Osteoblast (primary cell): ENCODE measurements at regions not wholly inside any gene's neighbourhood (a gene's known extent, or its start where the extent isn't known, plus 50 kb on each side); places are given as distances from the start of the nearest gene placed in this dataset.

Experiments used
- DNase-seq: peaks from one replicate; pipeline ENCODE4 v3.0.0; 2011; ENCODE audit warnings: low spot score, mixed read lengths; ENCODE audit not compliant: insufficient read length; ENCODE audit errors: missing footprints
- H2AFZ ChIP-seq: 2 replicates; pipeline ENCODE4 v1.6.0; 2011; ENCODE audit warnings: mild to moderate bottlenecking, low read length
- H3K27ac ChIP-seq: 2 replicates; pipeline ENCODE4 v1.5.1; 2011; ENCODE audit warnings: mild to moderate bottlenecking, low read depth, low read length, moderate library complexity
- H3K27me3 ChIP-seq: 2 replicates; pipeline ENCODE4 v1.6.0; 2012; ENCODE audit warnings: mild to moderate bottlenecking, control low read depth, inconsistent platforms, low read length, moderate library complexity; ENCODE audit not compliant: insufficient read depth
- H3K36me3 ChIP-seq: 2 replicates; pipeline ENCODE4 v1.5.1; 2011; ENCODE audit warnings: mild to moderate bottlenecking, low read length, control low read depth, moderate library complexity; ENCODE audit not compliant: insufficient read depth
- H3K4me1 ChIP-seq: 2 replicates; pipeline ENCODE4 v1.5.1; 2011; ENCODE audit warnings: mild to moderate bottlenecking, low read length, control low read depth, moderate library complexity; ENCODE audit not compliant: insufficient read depth
- H3K4me2 ChIP-seq: 2 replicates; pipeline ENCODE4 v1.6.0; 2011; ENCODE audit warnings: mild to moderate bottlenecking, low read length; ENCODE audit not compliant: insufficient read depth
- H3K4me3 ChIP-seq: fragments of 200-600 bp; sonication (generic); 3 replicates; pipeline ENCODE4 v1.5.1; 2012; ENCODE audit warnings: mild to moderate bottlenecking, low read length, inconsistent platforms; ENCODE audit not compliant: insufficient read depth
- H3K79me2 ChIP-seq: 2 replicates; pipeline ENCODE4 v1.6.0; 2012; ENCODE audit warnings: mild to moderate bottlenecking, low read length, control low read depth, inconsistent platforms; ENCODE audit not compliant: insufficient read depth
- H3K9me3 ChIP-seq: 2 replicates; pipeline ENCODE4 v1.5.1; 2011; ENCODE audit warnings: low read depth, low read length, control low read depth
- H4K20me1 ChIP-seq: 2 replicates; pipeline ENCODE4 v1.6.0; 2012; ENCODE audit warnings: mild to moderate bottlenecking, low read length, control low read depth; ENCODE audit not compliant: insufficient read depth
- TF ChIP-seq, protein P1 (sequence below): IDR thresholded peaks from 2 replicates; pipeline ENCODE4 v1.5.1; 2011; ENCODE audit warnings: mild to moderate bottlenecking, low read depth, low read length, moderate library complexity; ENCODE audit errors: extremely low read depth

DNA sequence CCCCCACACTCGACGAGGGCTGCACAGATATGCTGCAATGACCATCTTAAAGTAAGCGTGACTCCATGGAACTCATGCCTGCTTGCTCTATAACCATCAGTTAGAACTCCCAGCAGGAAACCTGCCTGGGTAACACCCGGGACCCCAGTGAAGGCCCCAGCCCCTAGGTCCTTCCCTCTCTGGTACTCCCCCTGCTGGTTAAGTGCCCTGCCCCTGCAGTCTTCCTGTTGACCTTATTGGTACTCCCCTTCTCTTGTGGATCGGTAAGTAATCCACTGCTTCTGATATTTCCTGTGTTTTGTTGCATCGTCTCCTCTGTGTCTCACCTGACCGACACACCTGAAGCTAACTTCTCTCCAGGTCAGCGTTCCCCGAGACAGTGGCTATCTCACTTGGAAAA lies 104.8 kb upstream of the COG2 start:
- H3K4me1 ChIP-seq: peaks cover 3% of the 10 kb centered on the region
- TF ChIP-seq, protein P1, sequence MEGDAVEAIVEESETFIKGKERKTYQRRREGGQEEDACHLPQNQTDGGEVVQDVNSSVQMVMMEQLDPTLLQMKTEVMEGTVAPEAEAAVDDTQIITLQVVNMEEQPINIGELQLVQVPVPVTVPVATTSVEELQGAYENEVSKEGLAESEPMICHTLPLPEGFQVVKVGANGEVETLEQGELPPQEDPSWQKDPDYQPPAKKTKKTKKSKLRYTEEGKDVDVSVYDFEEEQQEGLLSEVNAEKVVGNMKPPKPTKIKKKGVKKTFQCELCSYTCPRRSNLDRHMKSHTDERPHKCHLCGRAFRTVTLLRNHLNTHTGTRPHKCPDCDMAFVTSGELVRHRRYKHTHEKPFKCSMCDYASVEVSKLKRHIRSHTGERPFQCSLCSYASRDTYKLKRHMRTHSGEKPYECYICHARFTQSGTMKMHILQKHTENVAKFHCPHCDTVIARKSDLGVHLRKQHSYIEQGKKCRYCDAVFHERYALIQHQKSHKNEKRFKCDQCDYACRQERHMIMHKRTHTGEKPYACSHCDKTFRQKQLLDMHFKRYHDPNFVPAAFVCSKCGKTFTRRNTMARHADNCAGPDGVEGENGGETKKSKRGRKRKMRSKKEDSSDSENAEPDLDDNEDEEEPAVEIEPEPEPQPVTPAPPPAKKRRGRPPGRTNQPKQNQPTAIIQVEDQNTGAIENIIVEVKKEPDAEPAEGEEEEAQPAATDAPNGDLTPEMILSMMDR: no peak

DNA sequence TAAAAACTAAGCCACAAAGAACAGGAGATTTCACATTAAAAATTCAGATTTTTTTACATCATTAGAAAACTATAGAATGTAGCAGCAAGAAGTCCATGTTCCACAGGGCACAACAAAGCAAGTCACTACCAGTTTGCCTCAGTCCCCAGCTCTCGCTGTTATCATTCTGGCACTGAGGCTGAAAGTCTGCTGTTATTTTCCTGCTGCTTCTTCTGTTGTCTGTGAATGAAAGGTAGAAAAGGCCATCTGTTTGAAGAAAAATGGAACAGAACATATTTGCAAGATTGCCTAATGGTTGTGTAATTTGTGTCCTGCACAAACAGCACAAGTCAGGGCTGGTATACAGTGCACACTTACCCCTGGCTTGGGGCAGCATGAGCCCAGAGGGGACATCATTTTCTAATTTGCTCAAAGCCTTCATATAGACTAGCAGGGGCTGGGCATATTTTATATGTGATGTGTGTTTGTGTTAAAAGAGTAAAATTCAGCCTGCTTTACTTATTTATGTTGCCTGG lies 105.6 kb upstream of the COG2 start:
- Histone ChIP-seq H3K79me2 (no peaks in the 10 kb centered on the region), H3K4me1 (peaks cover 1% of the 10 kb centered on the region), H3K4me2 (no peak overlapping the region), H3K9me3 (no peaks in the 10 kb centered on the region), H3K27ac (no peak overlapping the region), H4K20me1 (no peaks in the 10 kb centered on the region), H3K36me3 (no peaks in the 10 kb centered on the region), H3K4me3 (no peak overlapping the region), H2AFZ (no peak overlapping the region), H3K27me3 (peaks cover 5% of the 10 kb centered on the region)
- no peak for DNase-seq
- TF ChIP-seq, protein P1: no peak

More for the DNA sequence above, 104.8 kb upstream of the COG2 start:
- no peak overlapping the region for H2AFZ ChIP-seq
- no peaks in the 10 kb centered on the region for H3K79me2 ChIP-seq
- H3K27me3 ChIP-seq: peaks cover 5% of the 10 kb centered on the region
- H3K4me2 ChIP-seq: no peak overlapping the region
- no peak overlapping the region for H3K27ac ChIP-seq
- no peak for DNase-seq
- H3K9me3 ChIP-seq: no peaks in the 10 kb centered on the region
- H3K36me3 ChIP-seq: no peaks in the 10 kb centered on the region
- H3K4me3 ChIP-seq: no peak overlapping the region
- H4K20me1 ChIP-seq: no peaks in the 10 kb centered on the region

- Histone ChIP-seq H3K36me3 (no peaks in the 10 kb centered on the region), H3K27ac (no peak overlapping the region), H3K4me1 (no peaks in the 10 kb centered on the region), H3K27me3 (no peaks in the 10 kb centered on the region), H3K9me3 (no peaks in the 10 kb centered on the region), H3K4me3 (no peak overlapping the region), H3K79me2 (no peaks in the 10 kb centered on the region), H2AFZ (no peak overlapping the region), H4K20me1 (no peaks in the 10 kb centered on the region), H3K4me2 (no peak overlapping the region)
- no peak for DNase-seq
- TF ChIP-seq, protein P1: no peak
Measured at GRCh38 chr1:230534224-230534623, 108.1 kb upstream of the COG2 start.

GRCh38 chr1:230531103-230531502 lies 105.0 kb upstream of the PGBD5 start:
- Histone ChIP-seq H2AFZ (no peak overlapping the region), H4K20me1 (no peaks in the 10 kb centered on the region)

More at GRCh38 chr1:230531103-230531502, 105.0 kb upstream of the PGBD5 start:
- Histone ChIP-seq H3K4me2 (no peak overlapping the region), H3K79me2 (no peaks in the 10 kb centered on the region), H3K4me1 (no peaks in the 10 kb centered on the region), H3K27ac (no peak overlapping the region), H3K4me3 (no peak overlapping the region), H3K9me3 (no peaks in the 10 kb centered on the region), H3K36me3 (no peaks in the 10 kb centered on the region), H3K27me3 (no peaks in the 10 kb centered on the region)
- TF ChIP-seq, protein P1: no peak
- no peak for DNase-seq
